Panc1 (cell line): ENCODE measurements at regions not wholly inside any gene's neighbourhood (a gene's known extent, or its start where the extent isn't known, plus 50 kb on each side); places are given as distances from the start of the nearest gene placed in this dataset.

Source experiments
- ATAC-seq: fragments of 200-7000 bp; cut with Tn5 transposase; 2 replicates; pipeline ENCODE4 v1.9.1; 2020; ENCODE audit warnings: mild to moderate bottlenecking, moderate library complexity
- BruUV-seq: library from RNA; stranded (reverse); fragments of 400-500 nt; replicated peaks from 2 replicates; lab custom pipeline; 2021; lab: Mats Ljungman, UMichigan
- CTCF ChIA-PET: fragments of 300-600 bp; sonication (Branson Sonifier 250); formaldehyde crosslinking; loops from one replicate; lab custom pipeline; 2022; ENCODE audit warnings: antibody characterized with exemption; lab: Charles Lee
- POLR2A ChIA-PET: fragments of 300-600 bp; sonication (Branson Sonifier 250); formaldehyde crosslinking; loops from one replicate; lab custom pipeline; 2022; ENCODE audit warnings: antibody characterized with exemption; lab: Charles Lee
- DNase-seq: peaks from one replicate; pipeline ENCODE4 v3.0.0-alpha.2; 2010; ENCODE audit warnings: low read depth, low spot score
- H3K27ac ChIP-seq: 2 replicates; pipeline ENCODE4 v1.5.1; 2011; ENCODE audit warnings: mild to moderate bottlenecking, low read length, inconsistent platforms
- H3K27me3 ChIP-seq: fragments of 200-500 bp; sonication (Bioruptor generic); 2 replicates; pipeline ENCODE4 v1.6.0; 2014; ENCODE audit warnings: low read length, inconsistent platforms; ENCODE audit not compliant: control insufficient read depth, insufficient read depth
- H3K36me3 ChIP-seq: fragments of 200-500 bp; sonication (Bioruptor generic); 2 replicates; pipeline ENCODE4 v1.5.1; 2014; ENCODE audit warnings: inconsistent platforms, mild to moderate bottlenecking, low read length, moderate library complexity; ENCODE audit not compliant: control insufficient read depth, insufficient read depth
- H3K4me1 ChIP-seq: 2 replicates; pipeline ENCODE4 v1.5.1; 2011; ENCODE audit warnings: inconsistent platforms, mild to moderate bottlenecking, low read length, moderate library complexity; ENCODE audit not compliant: control insufficient read depth, insufficient read depth
- H3K4me3 ChIP-seq, 2 experiments: 2 replicates each; pipeline ENCODE4 v1.5.1; 2011 to 2012; ENCODE audit warnings: low read depth in 2 of 2, low read length in 2 of 2, mild to moderate bottlenecking in 2 of 2, inconsistent platforms in 1 of 2, moderate library complexity in 1 of 2
- H3K9me3 ChIP-seq: fragments of 200-500 bp; sonication (Bioruptor generic); 2 replicates; pipeline ENCODE4 v1.5.1; 2014; ENCODE audit warnings: low read depth, mild to moderate bottlenecking, inconsistent platforms, low read length, moderate library complexity; ENCODE audit not compliant: control insufficient read depth, insufficient read depth
- POLR2AphosphoS5 ChIP-seq: IDR thresholded peaks from 2 replicates; pipeline ENCODE4 v1.6.1; 2012; ENCODE audit warnings: mild to moderate bottlenecking, low read depth, low read length, moderate library complexity
- SIN3A ChIP-seq: IDR thresholded peaks from 2 replicates; pipeline ENCODE4 v1.6.1; 2012; ENCODE audit warnings: low read depth, mild to moderate bottlenecking, low read length, moderate library complexity, borderline replicate concordance; ENCODE audit not compliant: insufficient read depth
- TCF7L2 ChIP-seq: IDR thresholded peaks from 2 replicates; pipeline ENCODE4 v1.6.1; 2011; ENCODE audit warnings: mild to moderate bottlenecking, low read depth, low read length, inconsistent platforms
- in situ Hi-C: cut with HindIII; loops from 2 replicates; pipeline ENCODE4 v1.10.0; 2016; ENCODE audit warnings: low sequenced_read_pairs, low pct_unique_long_range_greater_than_20kb
- intact Hi-C: fragments of 100-400 bp; cut with micrococcal nuclease; formaldehyde crosslinking; loops from one replicate; pipeline ENCODE4 v1.10.0; 2022; ENCODE audit not compliant: unreplicated experiment
- TF ChIP-seq, protein P1 (sequence below), 2 experiments: IDR thresholded peaks; 2 replicates each; pipeline ENCODE4 v1.6.1; 2011 to 2012; ENCODE audit warnings: low read depth in 2 of 2, control low read depth in 1 of 2, low read length in 1 of 2, mild to moderate bottlenecking in 1 of 2, moderate library complexity in 1 of 2; ENCODE audit not compliant: insufficient read depth in 1 of 2
- TF ChIP-seq, protein P2 (sequence below): fragments of 450-650 bp; IDR thresholded peaks from 2 replicates; pipeline ENCODE4 v1.5.1; 2017; ENCODE audit warnings: mild to moderate bottlenecking

DNA sequence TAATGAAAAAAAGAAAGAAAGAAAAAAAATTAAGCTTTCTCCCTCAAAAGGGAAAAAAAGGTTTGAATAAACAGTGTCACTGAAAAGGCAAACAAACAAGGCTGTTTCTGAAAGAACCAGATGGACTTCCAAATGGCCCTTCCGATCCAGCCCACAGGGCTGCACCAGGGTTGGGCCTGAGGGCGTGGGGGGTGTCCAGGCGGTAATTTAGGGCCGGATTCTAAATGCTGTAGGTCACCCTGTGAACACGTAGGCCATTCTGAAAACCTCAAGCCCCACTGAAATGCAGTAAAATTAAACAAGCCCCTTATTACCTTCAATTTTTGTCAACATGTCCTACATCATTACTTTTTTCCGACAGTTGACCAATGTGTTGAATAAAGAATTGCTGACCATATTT lies 132.1 kb downstream of the HSD17B3 start:
- Histone ChIP-seq H3K4me1 (no peaks in the 10 kb centered on the region), H3K27ac (no peak overlapping the region), H3K4me3 (no peak overlapping the region), H3K9me3 (no peaks in the 10 kb centered on the region), H3K36me3 (no peaks in the 10 kb centered on the region), H3K27me3 (no peaks in the 10 kb centered on the region)
- no peak for DNase-seq
- TF ChIP-seq POLR2AphosphoS5 (no peak), SIN3A (no peak), TCF7L2 (no peak)
- TF ChIP-seq, protein P1, sequence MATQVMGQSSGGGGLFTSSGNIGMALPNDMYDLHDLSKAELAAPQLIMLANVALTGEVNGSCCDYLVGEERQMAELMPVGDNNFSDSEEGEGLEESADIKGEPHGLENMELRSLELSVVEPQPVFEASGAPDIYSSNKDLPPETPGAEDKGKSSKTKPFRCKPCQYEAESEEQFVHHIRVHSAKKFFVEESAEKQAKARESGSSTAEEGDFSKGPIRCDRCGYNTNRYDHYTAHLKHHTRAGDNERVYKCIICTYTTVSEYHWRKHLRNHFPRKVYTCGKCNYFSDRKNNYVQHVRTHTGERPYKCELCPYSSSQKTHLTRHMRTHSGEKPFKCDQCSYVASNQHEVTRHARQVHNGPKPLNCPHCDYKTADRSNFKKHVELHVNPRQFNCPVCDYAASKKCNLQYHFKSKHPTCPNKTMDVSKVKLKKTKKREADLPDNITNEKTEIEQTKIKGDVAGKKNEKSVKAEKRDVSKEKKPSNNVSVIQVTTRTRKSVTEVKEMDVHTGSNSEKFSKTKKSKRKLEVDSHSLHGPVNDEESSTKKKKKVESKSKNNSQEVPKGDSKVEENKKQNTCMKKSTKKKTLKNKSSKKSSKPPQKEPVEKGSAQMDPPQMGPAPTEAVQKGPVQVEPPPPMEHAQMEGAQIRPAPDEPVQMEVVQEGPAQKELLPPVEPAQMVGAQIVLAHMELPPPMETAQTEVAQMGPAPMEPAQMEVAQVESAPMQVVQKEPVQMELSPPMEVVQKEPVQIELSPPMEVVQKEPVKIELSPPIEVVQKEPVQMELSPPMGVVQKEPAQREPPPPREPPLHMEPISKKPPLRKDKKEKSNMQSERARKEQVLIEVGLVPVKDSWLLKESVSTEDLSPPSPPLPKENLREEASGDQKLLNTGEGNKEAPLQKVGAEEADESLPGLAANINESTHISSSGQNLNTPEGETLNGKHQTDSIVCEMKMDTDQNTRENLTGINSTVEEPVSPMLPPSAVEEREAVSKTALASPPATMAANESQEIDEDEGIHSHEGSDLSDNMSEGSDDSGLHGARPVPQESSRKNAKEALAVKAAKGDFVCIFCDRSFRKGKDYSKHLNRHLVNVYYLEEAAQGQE (IDR thresholded peaks at IDR 0.05; ENCODE audit: insufficient read depth in 1 of 2, low read depth in 2 of 2, low read length in 1 of 2), result no peak
- TF ChIP-seq, protein P2, sequence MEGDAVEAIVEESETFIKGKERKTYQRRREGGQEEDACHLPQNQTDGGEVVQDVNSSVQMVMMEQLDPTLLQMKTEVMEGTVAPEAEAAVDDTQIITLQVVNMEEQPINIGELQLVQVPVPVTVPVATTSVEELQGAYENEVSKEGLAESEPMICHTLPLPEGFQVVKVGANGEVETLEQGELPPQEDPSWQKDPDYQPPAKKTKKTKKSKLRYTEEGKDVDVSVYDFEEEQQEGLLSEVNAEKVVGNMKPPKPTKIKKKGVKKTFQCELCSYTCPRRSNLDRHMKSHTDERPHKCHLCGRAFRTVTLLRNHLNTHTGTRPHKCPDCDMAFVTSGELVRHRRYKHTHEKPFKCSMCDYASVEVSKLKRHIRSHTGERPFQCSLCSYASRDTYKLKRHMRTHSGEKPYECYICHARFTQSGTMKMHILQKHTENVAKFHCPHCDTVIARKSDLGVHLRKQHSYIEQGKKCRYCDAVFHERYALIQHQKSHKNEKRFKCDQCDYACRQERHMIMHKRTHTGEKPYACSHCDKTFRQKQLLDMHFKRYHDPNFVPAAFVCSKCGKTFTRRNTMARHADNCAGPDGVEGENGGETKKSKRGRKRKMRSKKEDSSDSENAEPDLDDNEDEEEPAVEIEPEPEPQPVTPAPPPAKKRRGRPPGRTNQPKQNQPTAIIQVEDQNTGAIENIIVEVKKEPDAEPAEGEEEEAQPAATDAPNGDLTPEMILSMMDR, result no peak
- BruUV-seq, result no TSS peak
- intact Hi-C loops, result no loop called here
- CTCF ChIA-PET, result no interaction called here
- no peak for ATAC-seq
- POLR2A ChIA-PET, result no interaction called here
- in situ Hi-C loops, result no loop called here

DNA sequence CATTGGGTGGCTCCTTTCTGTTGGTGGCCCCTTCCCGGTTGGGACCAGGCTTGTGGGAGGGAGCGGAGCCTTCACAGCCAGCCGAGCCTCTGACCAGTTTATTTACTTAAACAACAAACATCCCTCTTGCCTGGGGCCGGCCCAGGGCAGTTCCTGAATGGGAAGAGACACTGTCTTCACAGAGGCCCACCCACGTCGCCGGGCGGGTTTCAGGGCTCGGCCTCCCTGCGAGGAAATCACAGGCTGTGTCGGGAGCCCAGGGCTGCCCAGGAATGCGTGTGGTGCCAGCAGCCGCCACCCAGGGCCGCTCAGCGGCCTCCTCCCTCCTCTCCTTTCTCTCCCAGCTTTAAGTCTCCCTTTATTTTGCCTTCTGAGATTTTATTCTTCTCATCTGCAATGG lies 132.5 kb downstream of the HSD17B3 start:
- no peak for DNase-seq
- TF ChIP-seq SIN3A (no peak), POLR2AphosphoS5 (no peak), TCF7L2 (no peak)
- TF ChIP-seq, protein P2, result no peak
- TF ChIP-seq, protein P1 (IDR thresholded peaks at IDR 0.05; ENCODE audit: insufficient read depth in 1 of 2, low read depth in 2 of 2, low read length in 1 of 2), result no peak
- no peaks in the 10 kb centered on the region for H3K9me3 ChIP-seq
- no peak for ATAC-seq
- no peaks in the 10 kb centered on the region for H3K27me3 ChIP-seq
- CTCF ChIA-PET, result no interaction called here
- POLR2A ChIA-PET, result no interaction called here
- H3K27ac ChIP-seq, result no peak overlapping the region
- no peaks in the 10 kb centered on the region for H3K4me1 ChIP-seq
- no peaks in the 10 kb centered on the region for H3K36me3 ChIP-seq
- intact Hi-C loops (no loop called here), in situ Hi-C loops (no loop called here)
- no peak overlapping the region for H3K4me3 ChIP-seq
- no TSS peak for BruUV-seq
